ENCODE measurements at regions not wholly inside any gene's neighbourhood (a gene's known extent, or its start where the extent isn't known, plus 50 kb on each side); places are given as distances from the start of the nearest gene placed in this dataset.

DNA sequence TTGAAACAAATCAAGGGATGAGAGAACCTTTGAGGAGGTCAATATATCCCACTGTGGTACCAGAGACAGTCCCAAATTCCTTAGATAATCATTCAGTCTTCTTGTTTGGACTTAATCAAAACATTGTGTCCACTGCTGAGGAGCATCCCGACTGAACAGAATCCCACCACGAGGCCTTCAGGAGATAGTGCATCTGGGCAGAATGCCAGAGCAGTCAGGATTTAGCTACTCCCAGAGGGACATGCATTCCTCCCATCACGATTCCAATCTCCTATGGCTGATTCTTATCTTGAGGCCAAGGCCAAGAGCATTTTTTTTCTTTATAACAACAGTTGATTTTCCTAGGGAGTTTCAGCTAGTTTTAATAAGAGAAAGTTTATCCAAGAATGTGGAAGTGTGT, 87.4 kb upstream of the COX10 start:
- H3K9ac ChIP-seq (ENCODE audit: low read depth in 1 of 2, low read length in 2 of 2): no peak overlapping the region
- no peak overlapping the region for H3K27ac ChIP-seq (ENCODE audit: low read depth in 1 of 2, low read length in 2 of 2)
- 59% methylated on average over 3 of the region's 3 CpGs for WGBS
- no peaks in the 10 kb centered on the region for H3K36me3 ChIP-seq (ENCODE audit: control insufficient read depth in 4 of 4, insufficient read depth in 3 of 4, low read depth in 1 of 4, low read length in 3 of 4)
- H3K9me3 ChIP-seq (ENCODE audit: control insufficient read depth in 4 of 4, low read length in 3 of 4): no peaks in the 10 kb centered on the region
- no peaks in the 10 kb centered on the region for H3K4me1 ChIP-seq (ENCODE audit: control insufficient read depth in 4 of 4, insufficient read depth in 4 of 4, low read length in 3 of 4)
- H3K27me3 ChIP-seq (ENCODE audit: control insufficient read depth in 4 of 4, insufficient read depth in 4 of 4, low read length in 3 of 4): no peaks in the 10 kb centered on the region
- H3K4me3 ChIP-seq (ENCODE audit: low read depth in 1 of 3, low read length in 3 of 3): no peak overlapping the region
- TF ChIP-seq, protein P1, sequence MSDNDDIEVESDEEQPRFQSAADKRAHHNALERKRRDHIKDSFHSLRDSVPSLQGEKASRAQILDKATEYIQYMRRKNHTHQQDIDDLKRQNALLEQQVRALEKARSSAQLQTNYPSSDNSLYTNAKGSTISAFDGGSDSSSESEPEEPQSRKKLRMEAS (IDR thresholded peaks at IDR 0.05): no peak
- TF ChIP-seq TAF1 (conservative IDR thresholded peaks at IDR 0.05): no peak
- no peak for TF ChIP-seq EGR1 (IDR thresholded peaks at IDR 0.05; ENCODE audit: low read depth in 2 of 2)
- TF ChIP-seq, protein P2, sequence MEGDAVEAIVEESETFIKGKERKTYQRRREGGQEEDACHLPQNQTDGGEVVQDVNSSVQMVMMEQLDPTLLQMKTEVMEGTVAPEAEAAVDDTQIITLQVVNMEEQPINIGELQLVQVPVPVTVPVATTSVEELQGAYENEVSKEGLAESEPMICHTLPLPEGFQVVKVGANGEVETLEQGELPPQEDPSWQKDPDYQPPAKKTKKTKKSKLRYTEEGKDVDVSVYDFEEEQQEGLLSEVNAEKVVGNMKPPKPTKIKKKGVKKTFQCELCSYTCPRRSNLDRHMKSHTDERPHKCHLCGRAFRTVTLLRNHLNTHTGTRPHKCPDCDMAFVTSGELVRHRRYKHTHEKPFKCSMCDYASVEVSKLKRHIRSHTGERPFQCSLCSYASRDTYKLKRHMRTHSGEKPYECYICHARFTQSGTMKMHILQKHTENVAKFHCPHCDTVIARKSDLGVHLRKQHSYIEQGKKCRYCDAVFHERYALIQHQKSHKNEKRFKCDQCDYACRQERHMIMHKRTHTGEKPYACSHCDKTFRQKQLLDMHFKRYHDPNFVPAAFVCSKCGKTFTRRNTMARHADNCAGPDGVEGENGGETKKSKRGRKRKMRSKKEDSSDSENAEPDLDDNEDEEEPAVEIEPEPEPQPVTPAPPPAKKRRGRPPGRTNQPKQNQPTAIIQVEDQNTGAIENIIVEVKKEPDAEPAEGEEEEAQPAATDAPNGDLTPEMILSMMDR (IDR thresholded peaks at IDR 0.05; ENCODE audit: low read depth, low read length, missing input control): no peak
- TF ChIP-seq FOXA1 (IDR thresholded peaks at IDR 0.05): no peak
- TF ChIP-seq SP1 (IDR thresholded peaks at IDR 0.05): no peak
- TF ChIP-seq HNF4G (IDR thresholded peaks at IDR 0.05): no peak
- TF ChIP-seq, protein P3, sequence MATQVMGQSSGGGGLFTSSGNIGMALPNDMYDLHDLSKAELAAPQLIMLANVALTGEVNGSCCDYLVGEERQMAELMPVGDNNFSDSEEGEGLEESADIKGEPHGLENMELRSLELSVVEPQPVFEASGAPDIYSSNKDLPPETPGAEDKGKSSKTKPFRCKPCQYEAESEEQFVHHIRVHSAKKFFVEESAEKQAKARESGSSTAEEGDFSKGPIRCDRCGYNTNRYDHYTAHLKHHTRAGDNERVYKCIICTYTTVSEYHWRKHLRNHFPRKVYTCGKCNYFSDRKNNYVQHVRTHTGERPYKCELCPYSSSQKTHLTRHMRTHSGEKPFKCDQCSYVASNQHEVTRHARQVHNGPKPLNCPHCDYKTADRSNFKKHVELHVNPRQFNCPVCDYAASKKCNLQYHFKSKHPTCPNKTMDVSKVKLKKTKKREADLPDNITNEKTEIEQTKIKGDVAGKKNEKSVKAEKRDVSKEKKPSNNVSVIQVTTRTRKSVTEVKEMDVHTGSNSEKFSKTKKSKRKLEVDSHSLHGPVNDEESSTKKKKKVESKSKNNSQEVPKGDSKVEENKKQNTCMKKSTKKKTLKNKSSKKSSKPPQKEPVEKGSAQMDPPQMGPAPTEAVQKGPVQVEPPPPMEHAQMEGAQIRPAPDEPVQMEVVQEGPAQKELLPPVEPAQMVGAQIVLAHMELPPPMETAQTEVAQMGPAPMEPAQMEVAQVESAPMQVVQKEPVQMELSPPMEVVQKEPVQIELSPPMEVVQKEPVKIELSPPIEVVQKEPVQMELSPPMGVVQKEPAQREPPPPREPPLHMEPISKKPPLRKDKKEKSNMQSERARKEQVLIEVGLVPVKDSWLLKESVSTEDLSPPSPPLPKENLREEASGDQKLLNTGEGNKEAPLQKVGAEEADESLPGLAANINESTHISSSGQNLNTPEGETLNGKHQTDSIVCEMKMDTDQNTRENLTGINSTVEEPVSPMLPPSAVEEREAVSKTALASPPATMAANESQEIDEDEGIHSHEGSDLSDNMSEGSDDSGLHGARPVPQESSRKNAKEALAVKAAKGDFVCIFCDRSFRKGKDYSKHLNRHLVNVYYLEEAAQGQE (IDR thresholded peaks at IDR 0.05): no peak
- no peak for TF ChIP-seq RAD21 (IDR thresholded peaks at IDR 0.05)
- TF ChIP-seq HNF4A (conservative IDR thresholded peaks at IDR 0.05): no peak
- TF ChIP-seq JUND (IDR thresholded peaks at IDR 0.05): no peak
- no peak for DNase-seq (ENCODE audit: low spot score)

DNA sequence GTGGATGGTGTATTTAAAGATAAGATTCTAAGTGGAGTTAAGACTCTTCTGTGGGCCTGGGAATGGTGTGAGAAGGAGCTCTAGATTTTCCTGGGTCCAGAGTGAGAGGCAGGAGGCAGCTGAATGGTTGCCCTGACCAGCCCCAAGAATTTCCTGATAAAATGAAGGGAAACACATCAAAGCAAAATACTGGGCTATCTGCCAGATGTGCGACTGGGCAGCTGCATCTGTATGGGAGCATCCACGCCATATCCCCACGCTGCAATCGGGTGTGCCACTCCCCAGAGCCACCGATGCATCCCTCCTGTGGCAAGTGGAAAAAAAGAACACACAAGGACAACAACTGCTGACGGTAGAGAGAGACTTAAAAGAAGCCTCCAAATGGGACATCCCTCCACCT, 84.3 kb upstream of the COX10 start:
- TF ChIP-seq GABPA (IDR thresholded peaks at IDR 0.05 in 1 of 2, conservative IDR thresholded peaks at IDR 0.05 in 1 of 2) (no peak), TAF1 (conservative IDR thresholded peaks at IDR 0.05) (no peak), JUND (IDR thresholded peaks at IDR 0.05) (no peak), HNF4A (conservative IDR thresholded peaks at IDR 0.05) (no peak), SP1 (IDR thresholded peaks at IDR 0.05) (no peak), RAD21 (IDR thresholded peaks at IDR 0.05) (no peak), FOXA1 (IDR thresholded peaks at IDR 0.05) (no peak), YY1 (IDR thresholded peaks at IDR 0.05) (no peak), EGR1 (IDR thresholded peaks at IDR 0.05; ENCODE audit: low read depth in 2 of 2) (no peak), RXRA (IDR thresholded peaks at IDR 0.05) (no peak), FOXA2 (IDR thresholded peaks at IDR 0.05) (no peak), HNF4G (IDR thresholded peaks at IDR 0.05) (no peak), NR2F2 (IDR thresholded peaks at IDR 0.05) (no peak)
- TF ChIP-seq, protein P2 (IDR thresholded peaks at IDR 0.05; ENCODE audit: low read depth, low read length, missing input control): no peak
- TF ChIP-seq, protein P4, sequence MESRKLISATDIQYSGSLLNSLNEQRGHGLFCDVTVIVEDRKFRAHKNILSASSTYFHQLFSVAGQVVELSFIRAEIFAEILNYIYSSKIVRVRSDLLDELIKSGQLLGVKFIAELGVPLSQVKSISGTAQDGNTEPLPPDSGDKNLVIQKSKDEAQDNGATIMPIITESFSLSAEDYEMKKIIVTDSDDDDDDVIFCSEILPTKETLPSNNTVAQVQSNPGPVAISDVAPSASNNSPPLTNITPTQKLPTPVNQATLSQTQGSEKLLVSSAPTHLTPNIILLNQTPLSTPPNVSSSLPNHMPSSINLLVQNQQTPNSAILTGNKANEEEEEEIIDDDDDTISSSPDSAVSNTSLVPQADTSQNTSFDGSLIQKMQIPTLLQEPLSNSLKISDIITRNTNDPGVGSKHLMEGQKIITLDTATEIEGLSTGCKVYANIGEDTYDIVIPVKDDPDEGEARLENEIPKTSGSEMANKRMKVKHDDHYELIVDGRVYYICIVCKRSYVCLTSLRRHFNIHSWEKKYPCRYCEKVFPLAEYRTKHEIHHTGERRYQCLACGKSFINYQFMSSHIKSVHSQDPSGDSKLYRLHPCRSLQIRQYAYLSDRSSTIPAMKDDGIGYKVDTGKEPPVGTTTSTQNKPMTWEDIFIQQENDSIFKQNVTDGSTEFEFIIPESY (IDR thresholded peaks at IDR 0.05): no peak
- TF ChIP-seq, protein P1 (IDR thresholded peaks at IDR 0.05): no peak
- TF ChIP-seq, protein P5, sequence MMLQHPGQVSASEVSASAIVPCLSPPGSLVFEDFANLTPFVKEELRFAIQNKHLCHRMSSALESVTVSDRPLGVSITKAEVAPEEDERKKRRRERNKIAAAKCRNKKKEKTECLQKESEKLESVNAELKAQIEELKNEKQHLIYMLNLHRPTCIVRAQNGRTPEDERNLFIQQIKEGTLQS (IDR thresholded peaks at IDR 0.05): no peak
- TF ChIP-seq, protein P3 (IDR thresholded peaks at IDR 0.05): no peak
- Histone ChIP-seq H3K4me1 (ENCODE audit: control insufficient read depth in 4 of 4, insufficient read depth in 4 of 4, low read length in 3 of 4) (no peaks in the 10 kb centered on the region), H3K9ac (ENCODE audit: low read depth in 1 of 2, low read length in 2 of 2) (no peak overlapping the region), H3K27me3 (ENCODE audit: control insufficient read depth in 4 of 4, insufficient read depth in 4 of 4, low read length in 3 of 4) (no peaks in the 10 kb centered on the region), H3K27ac (ENCODE audit: low read depth in 1 of 2, low read length in 2 of 2) (no peak overlapping the region), H3K4me3 (ENCODE audit: low read depth in 1 of 3, low read length in 3 of 3) (no peak overlapping the region), H3K9me3 (ENCODE audit: control insufficient read depth in 4 of 4, low read length in 3 of 4) (no peaks in the 10 kb centered on the region), H3K36me3 (ENCODE audit: control insufficient read depth in 4 of 4, insufficient read depth in 3 of 4, low read depth in 1 of 4, low read length in 3 of 4) (no peaks in the 10 kb centered on the region)
- WGBS: 82% methylated on average over 6 of the region's 6 CpGs
- DNase-seq (ENCODE audit: low spot score): no peak
